ENCODE measurements at regions not wholly inside any gene's neighbourhood (a gene's known extent, or its start where the extent isn't known, plus 50 kb on each side); places are given as distances from the start of the nearest gene placed in this dataset.

GRCh38 chr5:145222622-145223021 is 612.5 kb downstream of the PRELID2 start:
- Histone ChIP-seq H3K9me3 (ENCODE audit: control insufficient read depth, insufficient read depth, low read length) (no peaks in the 10 kb centered on the region), H3K4me3 (ENCODE audit: low read depth, low read length) (no peak overlapping the region), H3K27me3 (ENCODE audit: control insufficient read depth, insufficient read depth, low read length) (no peaks in the 10 kb centered on the region), H3K27ac (ENCODE audit: low read depth, low read length) (no peak overlapping the region)
- DNase-seq (ENCODE audit: low read depth, low spot score): no peak
- ChIA-PET POLR2A (no interaction called here), CTCF (no interaction called here)
- no peak for TF ChIP-seq CTCF (IDR thresholded peaks at IDR 0.05; ENCODE audit: low read depth, low read length)

- H3K9me3 ChIP-seq (ENCODE audit: control insufficient read depth, insufficient read depth, low read length): no peaks in the 10 kb centered on the region
- ChIA-PET CTCF (no interaction called here), POLR2A (no interaction called here)
- no peak for TF ChIP-seq CTCF (IDR thresholded peaks at IDR 0.05; ENCODE audit: low read depth, low read length)
- H3K4me3 ChIP-seq (ENCODE audit: low read depth, low read length): no peak overlapping the region
- no peak overlapping the region for H3K27ac ChIP-seq (ENCODE audit: low read depth, low read length)
- no peak for DNase-seq (ENCODE audit: low read depth, low spot score)
- no peaks in the 10 kb centered on the region for H3K27me3 ChIP-seq (ENCODE audit: control insufficient read depth, insufficient read depth, low read length)
Measured at GRCh38 chr5:145221416-145221815, 613.7 kb downstream of the PRELID2 start.

- Histone ChIP-seq H3K4me3 (ENCODE audit: low read depth, low read length) (no peak overlapping the region), H3K27ac (ENCODE audit: low read depth, low read length) (no peak overlapping the region), H3K9me3 (ENCODE audit: control insufficient read depth, insufficient read depth, low read length) (no peaks in the 10 kb centered on the region), H3K27me3 (ENCODE audit: control insufficient read depth, insufficient read depth, low read length) (no peaks in the 10 kb centered on the region)
- CTCF ChIA-PET: no interaction called here
- POLR2A ChIA-PET: no interaction called here
- no peak for DNase-seq (ENCODE audit: low read depth, low spot score)
- no peak for TF ChIP-seq CTCF (IDR thresholded peaks at IDR 0.05; ENCODE audit: low read depth, low read length)
Measured at GRCh38 chr5:145220481-145220880, 614.7 kb downstream of the PRELID2 start.

- TF ChIP-seq CTCF (IDR thresholded peaks at IDR 0.05; ENCODE audit: low read depth, low read length): no peak
- Histone ChIP-seq H3K4me3 (ENCODE audit: low read depth, low read length) (no peak overlapping the region), H3K27ac (ENCODE audit: low read depth, low read length) (no peak overlapping the region), H3K9me3 (ENCODE audit: control insufficient read depth, insufficient read depth, low read length) (no peaks in the 10 kb centered on the region), H3K27me3 (ENCODE audit: control insufficient read depth, insufficient read depth, low read length) (no peaks in the 10 kb centered on the region)
- POLR2A ChIA-PET: interaction anchor here (0.6 kb wide), 1 partner anchor 215 kb away, joined by 3 read pairs; no protein-coding TSS in a partner anchor
- no peak for DNase-seq (ENCODE audit: low read depth, low spot score)
- CTCF ChIA-PET: no interaction called here
Measured at GRCh38 chr5:145218982-145219381, 616.2 kb downstream of the PRELID2 start.

- Histone ChIP-seq H3K4me3 (ENCODE audit: low read depth, low read length) (no peak overlapping the region), H3K27me3 (ENCODE audit: control insufficient read depth, insufficient read depth, low read length) (no peaks in the 10 kb centered on the region), H3K9me3 (ENCODE audit: control insufficient read depth, insufficient read depth, low read length) (no peaks in the 10 kb centered on the region), H3K27ac (ENCODE audit: low read depth, low read length) (no peak overlapping the region)
- no peak for TF ChIP-seq CTCF (IDR thresholded peaks at IDR 0.05; ENCODE audit: low read depth, low read length)
- no peak for DNase-seq (ENCODE audit: low read depth, low spot score)
- POLR2A ChIA-PET: no interaction called here
- CTCF ChIA-PET: no interaction called here
Measured at GRCh38 chr5:145218019-145218418, 617.1 kb downstream of the PRELID2 start.

Measured in AG04450 (cell line).